Osteocyte (in vitro differentiated cells): ENCODE measurements at regions not wholly inside any gene's neighbourhood (a gene's known extent, or its start where the extent isn't known, plus 50 kb on each side); places are given as distances from the start of the nearest gene placed in this dataset.
A peak's percentile ranks its signal among the peaks of the same experiment; 100 is the strongest.

Experiments
- DNase-seq: peaks from one replicate; pipeline ENCODE4 v3.0.0; 2021; ENCODE audit warnings: mixed read lengths; ENCODE audit not compliant: unreplicated experiment; ENCODE audit errors: extremely low spot score
- H3K27ac Mint-ChIP-seq: one replicate; pipeline ENCODE4 v1.8.0; 2021; ENCODE audit warnings: mild to moderate bottlenecking, mixed read lengths; ENCODE audit not compliant: unreplicated experiment
- H3K27me3 Mint-ChIP-seq: one replicate; pipeline ENCODE4 v1.8.0; 2021; ENCODE audit warnings: mixed read lengths; ENCODE audit not compliant: unreplicated experiment
- H3K36me3 Mint-ChIP-seq: one replicate; pipeline ENCODE4 v1.8.0; 2021; ENCODE audit warnings: mixed read lengths; ENCODE audit not compliant: unreplicated experiment
- H3K4me1 Mint-ChIP-seq: one replicate; pipeline ENCODE4 v1.8.0; 2021; ENCODE audit warnings: mixed read lengths; ENCODE audit not compliant: unreplicated experiment
- H3K4me3 Mint-ChIP-seq: one replicate; pipeline ENCODE4 v1.8.0; 2021; ENCODE audit warnings: mild to moderate bottlenecking, moderate library complexity, mixed read lengths; ENCODE audit not compliant: unreplicated experiment
- H3K9me3 Mint-ChIP-seq: one replicate; pipeline ENCODE4 v1.8.0; 2021; ENCODE audit warnings: mixed read lengths; ENCODE audit not compliant: unreplicated experiment
- CTCF ChIP-seq: fragments of 200-600 bp; sonication (generic); IDR thresholded peaks from 2 replicates; pipeline ENCODE4 v1.5.0; 2021; ENCODE audit warnings: antibody characterized with exemption, mild to moderate bottlenecking, moderate library complexity

- peak; percentile 97 for TF ChIP-seq CTCF
- H3K4me1 Mint-ChIP-seq = peaks cover 22% of the 10 kb centered on the region
- DNase-seq = peak; percentile 93
- no peaks in the 10 kb centered on the region for H3K36me3 Mint-ChIP-seq
- no peaks in the 10 kb centered on the region for H3K27me3 Mint-ChIP-seq
- H3K27ac Mint-ChIP-seq = peak overlapping the region; percentile 90
- no peak overlapping the region for H3K4me3 Mint-ChIP-seq
- no peaks in the 10 kb centered on the region for H3K9me3 Mint-ChIP-seq
Measured at GRCh38 chr13:31044364-31045285, 112.2 kb downstream of the TEX26 start.

- Mint-ChIP-seq H3K27ac (no peak overlapping the region), H3K4me1 (peaks cover 24% of the 10 kb centered on the region), H3K4me3 (no peak overlapping the region), H3K27me3 (peaks cover 2% of the 10 kb centered on the region), H3K9me3 (no peaks in the 10 kb centered on the region), H3K36me3 (no peaks in the 10 kb centered on the region)
- TF ChIP-seq CTCF = no peak
- DNase-seq = no peak
Measured at GRCh38 chr13:31043957-31044356, 111.5 kb downstream of the TEX26 start.

GRCh38 chr13:31042481-31043165 is 110.2 kb downstream of the TEX26 start:
- Mint-ChIP-seq H3K36me3 (no peaks in the 10 kb centered on the region), H3K4me3 (no peak overlapping the region), H3K27me3 (peaks cover 2% of the 10 kb centered on the region), H3K27ac (no peak overlapping the region), H3K4me1 (peaks cover 24% of the 10 kb centered on the region), H3K9me3 (no peaks in the 10 kb centered on the region)
- TF ChIP-seq CTCF = no peak
- no peak for DNase-seq

DNA sequence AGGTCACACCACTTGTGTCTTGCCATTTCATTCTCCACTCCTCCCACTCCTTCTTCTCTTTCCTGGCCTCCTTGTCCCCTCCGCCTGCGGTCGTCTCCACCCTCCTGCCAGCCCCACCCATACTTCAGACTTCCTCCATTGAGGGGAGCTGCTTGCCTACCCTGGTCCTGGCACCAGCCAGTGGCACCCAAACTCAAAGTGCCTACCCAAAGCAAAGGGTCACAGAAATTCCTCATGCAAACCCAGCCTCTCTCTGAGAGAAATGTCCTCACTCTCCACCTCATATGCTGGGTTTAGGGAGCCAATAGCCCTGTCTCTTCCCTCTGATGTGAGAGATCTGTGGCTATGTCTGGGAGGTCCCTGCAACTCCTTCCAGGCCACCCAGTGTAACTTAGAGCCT is 109.6 kb downstream of the TEX26 start:
- no peak overlapping the region for H3K4me3 Mint-ChIP-seq
- H3K27me3 Mint-ChIP-seq = peaks cover 2% of the 10 kb centered on the region
- no peaks in the 10 kb centered on the region for H3K36me3 Mint-ChIP-seq
- peaks cover 24% of the 10 kb centered on the region for H3K4me1 Mint-ChIP-seq
- H3K27ac Mint-ChIP-seq = no peak overlapping the region
- H3K9me3 Mint-ChIP-seq = no peaks in the 10 kb centered on the region
- peak; percentile 51 for DNase-seq
- TF ChIP-seq CTCF = no peak
